Skeletal muscle tissue (tissue), 3 donors: ENCODE measurements at regions not wholly inside any gene's neighbourhood (a gene's known extent, or its start where the extent isn't known, plus 50 kb on each side); places are given as distances from the start of the nearest gene placed in this dataset.
"Not testable (repeated sequence)": the region's sequence is repeated elsewhere in the genome, so short reads cannot be mapped to it uniquely, and the experiment has no call there.

Source experiments
- H3K27ac ChIP-seq: one replicate; pipeline ENCODE4 v1.7.0; 2013; ENCODE audit warnings: mild to moderate bottlenecking, low read depth, low read length, inconsistent platforms
- H3K27me3 ChIP-seq, 3 donors: one replicate each; pipeline ENCODE4 v1.7.0; 2013; ENCODE audit warnings: low read length in 3 of 3; ENCODE audit not compliant: control insufficient read depth in 3 of 3, insufficient read depth in 3 of 3
- H3K36me3 ChIP-seq, 3 donors: one replicate each; pipeline ENCODE4 v1.7.0; 2013; ENCODE audit warnings: low read length in 3 of 3; ENCODE audit not compliant: control insufficient read depth in 3 of 3, insufficient read depth in 3 of 3
- H3K4me1 ChIP-seq, 3 donors: one replicate each; pipeline ENCODE4 v1.7.0; 2013; ENCODE audit warnings: low read length in 3 of 3, mild to moderate bottlenecking in 3 of 3; ENCODE audit not compliant: control insufficient read depth in 3 of 3, insufficient read depth in 3 of 3
- H3K4me3 ChIP-seq, 3 donors: one replicate each; pipeline ENCODE4 v1.7.0; 2013; ENCODE audit warnings: low read length in 3 of 3
- H3K9ac ChIP-seq, 3 donors: one replicate each; pipeline ENCODE4 v1.7.0; 2013; ENCODE audit warnings: low read length in 3 of 3, mild to moderate bottlenecking in 3 of 3, moderate library complexity in 2 of 3, low read depth in 1 of 3
- H3K9me3 ChIP-seq, 3 donors: one replicate each; pipeline ENCODE4 v1.7.0; 2013; ENCODE audit warnings: low read length in 3 of 3; ENCODE audit not compliant: control insufficient read depth in 3 of 3
- donor health status: Osteomylitis.

DNA sequence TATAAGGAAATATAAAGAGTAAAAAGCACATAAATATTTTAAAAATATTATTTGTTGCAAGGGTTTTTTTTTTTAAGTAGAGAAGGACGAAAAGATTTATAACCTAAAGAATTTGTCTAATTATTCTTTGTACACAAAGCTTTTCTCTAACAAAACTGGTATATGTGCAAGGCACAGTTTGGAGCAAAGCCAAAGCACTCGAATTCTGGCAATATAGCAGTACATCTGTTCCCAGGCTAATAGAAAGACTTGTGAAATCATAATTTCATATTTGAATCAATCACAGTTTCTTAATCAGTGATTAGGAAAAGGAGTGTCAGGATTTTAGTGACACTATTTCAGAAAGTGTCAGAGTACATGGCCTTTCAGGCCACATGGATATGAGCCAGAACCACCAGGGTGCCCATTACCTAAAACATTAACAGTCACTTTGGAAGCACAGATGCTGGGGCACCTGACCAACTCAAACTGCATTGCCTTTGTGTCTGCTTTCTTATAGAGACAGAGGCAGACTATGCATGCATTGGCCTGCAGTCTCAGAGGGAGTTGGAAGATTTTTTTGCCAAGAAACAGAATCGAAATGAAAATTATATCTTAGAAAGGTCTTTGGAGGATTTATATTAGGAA is 651.8 kb upstream of the SGO1 start:
- no peaks in the 10 kb centered on the region for H3K36me3 ChIP-seq
- H3K4me3 ChIP-seq = no peak overlapping the region
- H3K9ac ChIP-seq = no peak overlapping the region
- H3K27ac ChIP-seq = no peak overlapping the region
- H3K9me3 ChIP-seq = no peaks in the 10 kb centered on the region
- H3K27me3 ChIP-seq = no peaks in the 10 kb centered on the region
- H3K4me1 ChIP-seq = no peaks in the 10 kb centered on the region

DNA sequence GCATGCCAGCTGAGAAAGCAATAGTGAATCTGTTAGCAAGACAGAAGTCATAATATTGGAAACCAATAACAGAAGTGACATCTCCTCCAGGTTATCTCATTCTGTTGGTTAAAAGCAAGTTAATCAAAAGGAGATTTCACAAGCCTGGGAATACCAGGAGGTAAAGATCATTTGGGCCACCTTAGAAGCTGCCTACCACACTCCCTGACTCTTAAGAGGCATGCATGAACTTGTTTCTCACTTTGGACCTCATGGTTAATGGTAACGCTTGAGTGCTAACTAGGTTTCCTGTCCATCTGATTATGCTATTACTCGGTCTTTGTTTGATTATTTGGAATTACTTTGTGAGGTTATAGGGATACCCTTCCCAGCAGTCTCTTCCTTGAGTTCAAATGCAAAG is 650.8 kb upstream of the SGO1 start:
- Histone ChIP-seq H3K4me1 (no peaks in the 10 kb centered on the region), H3K27me3 (no peaks in the 10 kb centered on the region), H3K4me3 (no peak overlapping the region), H3K36me3 (no peaks in the 10 kb centered on the region), H3K9ac (no peak overlapping the region), H3K9me3 (no peaks in the 10 kb centered on the region), H3K27ac (no peak overlapping the region)

DNA sequence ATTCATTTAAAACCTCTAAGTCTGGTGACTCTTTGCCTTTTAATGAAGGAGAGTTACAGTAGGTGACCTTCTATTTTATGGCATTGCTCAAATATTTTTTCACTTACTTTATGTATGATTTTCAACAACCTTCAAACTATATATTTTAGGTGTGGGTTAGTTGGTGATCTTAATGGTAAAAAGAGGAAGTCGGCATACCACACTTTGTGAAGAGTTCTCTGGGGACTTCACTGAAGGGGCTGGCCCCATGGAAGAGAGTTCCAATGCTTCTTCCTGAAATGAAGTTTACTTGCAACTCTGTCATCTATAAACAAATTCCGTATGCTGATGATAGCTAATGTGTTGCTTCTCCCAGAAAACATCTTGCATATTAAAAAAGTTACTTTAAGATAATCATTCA is 647.0 kb upstream of the SGO1 start:
- H3K27me3 ChIP-seq = no peaks in the 10 kb centered on the region
- H3K4me3 ChIP-seq = no peak overlapping the region
- H3K27ac ChIP-seq = no peak overlapping the region
- no peaks in the 10 kb centered on the region for H3K9me3 ChIP-seq
- H3K36me3 ChIP-seq = no peaks in the 10 kb centered on the region
- H3K9ac ChIP-seq = no peak overlapping the region
- no peaks in the 10 kb centered on the region for H3K4me1 ChIP-seq

DNA sequence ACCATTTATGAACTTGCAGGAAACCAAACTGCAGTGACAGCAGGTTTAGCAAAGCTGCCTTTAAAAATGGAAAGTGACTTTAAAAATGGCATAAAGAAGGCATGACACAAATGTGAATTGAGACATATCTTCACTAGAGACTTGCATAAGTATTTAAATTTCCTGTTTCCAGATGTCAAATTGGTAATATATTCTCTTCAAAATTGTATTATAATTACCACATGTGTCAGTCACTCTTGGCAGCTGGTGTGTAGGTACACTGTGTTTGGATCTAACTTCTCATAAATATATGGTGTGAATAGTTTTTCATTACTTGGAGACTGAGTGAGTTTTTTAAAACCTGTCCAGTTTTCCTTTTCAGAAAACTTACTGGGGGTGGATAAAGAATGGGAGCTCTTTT is 636.2 kb upstream of the SGO1 start:
- H3K9ac ChIP-seq = no peak overlapping the region
- H3K27ac ChIP-seq = no peak overlapping the region
- no peaks in the 10 kb centered on the region for H3K4me1 ChIP-seq
- H3K9me3 ChIP-seq = no peaks in the 10 kb centered on the region
- no peak overlapping the region for H3K4me3 ChIP-seq
- H3K27me3 ChIP-seq = no peaks in the 10 kb centered on the region
- H3K36me3 ChIP-seq = no peaks in the 10 kb centered on the region

DNA sequence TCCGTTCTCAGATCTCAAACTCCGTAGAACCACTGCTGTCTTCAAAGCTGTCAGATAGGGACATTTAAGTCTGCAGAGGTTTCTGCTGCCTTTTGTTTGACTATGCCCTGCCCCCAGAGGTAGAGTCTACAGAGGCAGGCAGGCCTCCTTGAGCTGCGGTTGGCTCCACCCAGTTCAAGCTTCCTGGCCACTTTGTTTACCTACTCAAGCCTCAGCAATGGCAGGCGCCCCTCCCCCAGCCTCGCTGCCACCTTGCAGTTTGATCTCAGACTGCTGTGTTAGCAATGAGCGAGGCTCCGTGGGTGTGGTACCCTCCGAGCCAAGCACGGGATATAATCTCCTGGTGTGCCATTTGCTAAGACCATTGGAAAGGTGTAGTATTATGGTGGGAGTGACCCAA is 634.9 kb upstream of the SGO1 start:
- H3K9ac ChIP-seq, H3K4me3 ChIP-seq, H3K36me3 ChIP-seq, H3K27ac ChIP-seq, H3K9me3 ChIP-seq, H3K4me1 ChIP-seq, H3K27me3 ChIP-seq: not testable (repeated sequence)

DNA sequence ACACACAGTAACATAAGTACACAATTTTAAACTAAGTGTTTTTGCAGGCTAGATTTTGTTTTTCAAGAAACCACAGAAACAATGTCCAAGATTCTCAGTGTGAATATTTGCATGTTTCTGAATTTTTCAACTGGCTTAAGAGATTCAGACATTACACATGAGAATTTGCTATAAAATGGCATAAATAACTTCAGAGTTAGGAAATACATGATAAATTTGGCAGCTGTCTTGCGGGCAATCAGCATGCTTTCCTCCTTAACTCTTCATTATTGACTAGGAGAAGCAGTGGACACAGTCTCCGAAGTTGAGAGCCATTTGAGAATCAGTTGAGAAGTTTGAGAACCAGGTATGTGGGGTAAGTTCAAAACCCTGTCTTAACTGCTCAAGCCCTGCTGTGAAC is 625.6 kb upstream of the SGO1 start:
- no peak overlapping the region for H3K4me3 ChIP-seq
- H3K4me1 ChIP-seq = no peaks in the 10 kb centered on the region
- H3K9me3 ChIP-seq = no peaks in the 10 kb centered on the region
- H3K27ac ChIP-seq = no peak overlapping the region
- no peaks in the 10 kb centered on the region for H3K27me3 ChIP-seq
- no peaks in the 10 kb centered on the region for H3K36me3 ChIP-seq
- no peak overlapping the region for H3K9ac ChIP-seq

DNA sequence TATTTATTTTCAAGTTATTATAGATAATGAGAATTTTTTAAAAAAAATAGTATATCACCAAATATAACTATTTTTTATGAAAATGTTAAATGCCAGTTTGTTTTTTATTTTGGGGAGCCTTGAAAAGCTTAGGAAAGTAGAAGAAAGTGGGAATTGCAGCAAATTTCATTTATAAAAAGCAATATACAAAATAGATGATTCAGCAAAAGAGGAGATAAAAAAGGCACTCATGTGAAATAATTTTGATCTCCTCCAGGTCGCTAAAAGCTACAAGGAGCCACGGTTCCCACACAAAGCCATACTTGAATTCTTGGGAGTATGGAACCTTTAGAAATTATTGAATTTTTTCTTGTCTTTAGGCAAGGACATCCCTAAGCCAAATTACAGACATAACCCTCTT is 625.0 kb upstream of the SGO1 start:
- H3K9ac ChIP-seq = no peak overlapping the region
- H3K4me1 ChIP-seq = no peaks in the 10 kb centered on the region
- H3K4me3 ChIP-seq = no peak overlapping the region
- H3K27ac ChIP-seq = no peak overlapping the region
- no peaks in the 10 kb centered on the region for H3K27me3 ChIP-seq
- H3K9me3 ChIP-seq = no peaks in the 10 kb centered on the region
- H3K36me3 ChIP-seq = no peaks in the 10 kb centered on the region

DNA sequence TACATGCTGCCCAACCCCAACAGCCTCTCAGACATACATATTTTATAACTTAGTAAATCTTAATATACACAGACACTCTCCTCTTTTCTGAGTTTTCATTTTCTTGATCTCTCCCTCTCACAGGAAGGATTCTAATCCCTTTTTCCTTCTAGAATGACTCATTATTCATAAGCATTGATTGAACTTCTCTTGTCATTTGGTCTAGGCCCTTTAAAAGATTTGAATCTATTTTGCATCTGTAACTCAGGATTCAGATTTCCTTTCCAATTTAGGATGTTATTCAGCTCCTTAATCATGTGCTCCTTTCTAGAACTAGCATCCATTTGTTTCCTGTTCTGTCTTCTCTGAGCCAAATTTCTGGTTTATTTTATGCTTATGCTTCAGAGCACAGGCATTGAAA is 624.5 kb upstream of the SGO1 start:
- Histone ChIP-seq H3K9me3 (no peaks in the 10 kb centered on the region), H3K36me3 (no peaks in the 10 kb centered on the region), H3K27ac (no peak overlapping the region), H3K27me3 (no peaks in the 10 kb centered on the region), H3K4me1 (no peaks in the 10 kb centered on the region), H3K9ac (no peak overlapping the region), H3K4me3 (no peak overlapping the region)

DNA sequence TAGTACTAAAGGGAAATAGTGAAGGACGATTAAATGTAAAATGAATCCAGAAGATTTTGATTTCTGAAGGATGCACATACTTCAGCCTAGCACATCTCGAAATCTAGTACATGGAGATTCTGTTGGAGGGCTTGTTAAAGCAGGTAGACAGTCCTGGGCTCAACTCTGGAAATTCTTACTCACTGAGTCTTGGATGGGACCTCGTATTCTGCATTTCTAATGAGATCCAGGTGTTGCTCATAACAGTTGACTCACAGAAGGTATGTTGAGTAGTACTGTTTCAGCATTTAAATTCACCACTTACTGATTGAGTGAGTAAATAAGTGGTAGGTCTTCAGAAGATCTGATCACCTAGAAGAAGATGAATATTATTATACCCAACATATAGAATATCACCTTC is 623.4 kb upstream of the SGO1 start:
- Histone ChIP-seq H3K9ac (no peak overlapping the region), H3K36me3 (no peaks in the 10 kb centered on the region), H3K4me1 (no peaks in the 10 kb centered on the region), H3K27ac (no peak overlapping the region), H3K4me3 (no peak overlapping the region), H3K27me3 (no peaks in the 10 kb centered on the region), H3K9me3 (no peaks in the 10 kb centered on the region)

DNA sequence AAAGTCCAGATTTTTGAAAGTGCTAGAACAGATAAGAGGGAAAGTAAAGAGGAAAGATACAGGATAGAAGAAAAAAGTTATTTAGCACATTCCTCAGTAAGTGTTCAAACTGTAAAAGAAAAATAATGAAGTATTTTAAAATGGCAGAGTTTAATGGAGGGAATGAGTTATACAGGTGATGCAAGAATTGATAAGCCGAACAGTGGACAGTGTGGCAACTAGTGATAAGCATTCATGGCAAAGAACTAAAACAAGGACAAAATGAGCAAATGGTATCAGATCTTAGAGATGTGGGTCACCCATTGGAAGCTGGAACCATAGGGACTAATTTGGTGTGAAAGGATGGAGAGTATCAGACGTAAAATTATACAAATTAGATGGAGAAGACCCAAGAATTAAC is 622.9 kb upstream of the SGO1 start:
- no peaks in the 10 kb centered on the region for H3K27me3 ChIP-seq
- H3K4me1 ChIP-seq = no peaks in the 10 kb centered on the region
- H3K36me3 ChIP-seq = no peaks in the 10 kb centered on the region
- H3K27ac ChIP-seq = no peak overlapping the region
- H3K9ac ChIP-seq = no peak overlapping the region
- no peak overlapping the region for H3K4me3 ChIP-seq
- no peaks in the 10 kb centered on the region for H3K9me3 ChIP-seq

DNA sequence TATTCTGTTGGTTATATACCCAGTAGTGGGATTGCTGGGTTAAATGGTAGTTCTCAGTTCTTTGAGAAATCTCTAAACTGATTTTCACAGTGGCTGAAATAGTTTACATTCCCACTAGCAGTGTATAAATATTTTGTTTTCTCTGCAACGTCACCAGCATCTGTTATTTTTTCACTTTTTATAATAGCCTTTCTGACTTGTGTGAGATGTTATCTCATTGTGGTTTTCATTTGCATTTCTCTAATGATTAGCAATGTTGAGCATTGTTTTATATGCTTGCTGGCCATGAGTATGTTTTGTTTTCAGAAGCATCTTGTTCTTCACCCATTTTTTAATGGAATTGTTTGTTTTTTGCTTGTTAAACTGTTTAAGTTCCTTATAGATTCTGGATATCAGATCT is 612.7 kb upstream of the SGO1 start:
- H3K4me1 ChIP-seq = no peaks in the 10 kb centered on the region
- H3K9ac ChIP-seq = no peak overlapping the region
- no peak overlapping the region for H3K4me3 ChIP-seq
- no peak overlapping the region for H3K27ac ChIP-seq
- no peaks in the 10 kb centered on the region for H3K36me3 ChIP-seq
- H3K9me3 ChIP-seq = no peaks in the 10 kb centered on the region
- no peaks in the 10 kb centered on the region for H3K27me3 ChIP-seq
